WTC11 (cell line): ENCODE measurements at regions not wholly inside any gene's neighbourhood (a gene's known extent, or its start where the extent isn't known, plus 50 kb on each side); places are given as distances from the start of the nearest gene placed in this dataset.

ENCODE experiments used
- TF ChIP-seq, protein P1 (sequence below): fragments of 200-600 bp; IDR thresholded peaks from 2 replicates; pipeline ENCODE4 v1.8.0; 2022; ENCODE audit warnings: antibody characterized with exemption
- TF ChIP-seq, protein P2 (sequence below): sonication (generic); formaldehyde crosslinking; IDR thresholded peaks from 2 replicates; pipeline ENCODE4 v1.8.0; 2022; ENCODE audit warnings: missing genetic modification reagents

DNA sequence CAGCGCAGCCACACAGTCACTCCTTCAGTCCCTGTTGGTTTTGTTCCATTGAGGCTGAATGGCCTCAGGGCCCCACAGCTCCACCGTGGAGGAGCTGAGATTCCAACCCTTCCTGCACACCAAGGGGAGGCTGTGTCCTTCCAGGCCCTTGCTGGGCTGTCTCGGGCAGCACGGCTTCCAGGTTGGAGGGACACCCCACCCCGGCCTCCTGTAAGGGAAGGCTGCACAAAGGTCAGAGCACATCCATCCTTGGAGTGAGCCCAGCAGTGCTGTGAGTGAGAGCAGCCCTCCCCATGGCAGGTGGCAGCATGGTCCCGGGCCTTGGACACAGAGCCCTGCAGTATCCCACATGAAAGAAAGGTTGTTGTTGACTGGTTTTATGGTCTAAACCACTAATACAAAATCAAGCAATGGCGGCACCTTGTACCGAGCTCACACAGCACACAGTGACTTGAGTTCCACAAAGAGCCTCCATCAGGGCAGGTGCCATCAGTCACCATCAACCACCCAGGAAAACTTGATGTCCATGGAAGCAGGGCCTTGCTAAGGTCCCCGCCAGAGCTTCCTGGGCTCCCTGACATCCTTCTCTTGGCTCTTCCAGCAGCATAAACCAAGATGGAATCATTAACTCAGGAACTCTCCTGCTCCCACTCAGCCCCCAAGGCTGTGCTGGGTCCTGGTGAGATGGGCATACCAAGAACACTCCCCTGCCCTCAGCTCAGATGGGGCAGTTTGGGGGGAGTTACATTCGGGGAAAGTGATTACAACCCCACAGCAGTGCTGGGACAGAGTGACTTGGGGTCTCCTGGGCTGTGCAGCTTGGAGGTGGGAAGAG, 1500.4 kb downstream of the TBC1D22A start:
- TF ChIP-seq, protein P1, sequence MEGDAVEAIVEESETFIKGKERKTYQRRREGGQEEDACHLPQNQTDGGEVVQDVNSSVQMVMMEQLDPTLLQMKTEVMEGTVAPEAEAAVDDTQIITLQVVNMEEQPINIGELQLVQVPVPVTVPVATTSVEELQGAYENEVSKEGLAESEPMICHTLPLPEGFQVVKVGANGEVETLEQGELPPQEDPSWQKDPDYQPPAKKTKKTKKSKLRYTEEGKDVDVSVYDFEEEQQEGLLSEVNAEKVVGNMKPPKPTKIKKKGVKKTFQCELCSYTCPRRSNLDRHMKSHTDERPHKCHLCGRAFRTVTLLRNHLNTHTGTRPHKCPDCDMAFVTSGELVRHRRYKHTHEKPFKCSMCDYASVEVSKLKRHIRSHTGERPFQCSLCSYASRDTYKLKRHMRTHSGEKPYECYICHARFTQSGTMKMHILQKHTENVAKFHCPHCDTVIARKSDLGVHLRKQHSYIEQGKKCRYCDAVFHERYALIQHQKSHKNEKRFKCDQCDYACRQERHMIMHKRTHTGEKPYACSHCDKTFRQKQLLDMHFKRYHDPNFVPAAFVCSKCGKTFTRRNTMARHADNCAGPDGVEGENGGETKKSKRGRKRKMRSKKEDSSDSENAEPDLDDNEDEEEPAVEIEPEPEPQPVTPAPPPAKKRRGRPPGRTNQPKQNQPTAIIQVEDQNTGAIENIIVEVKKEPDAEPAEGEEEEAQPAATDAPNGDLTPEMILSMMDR, result no peak
- TF ChIP-seq, protein P2, sequence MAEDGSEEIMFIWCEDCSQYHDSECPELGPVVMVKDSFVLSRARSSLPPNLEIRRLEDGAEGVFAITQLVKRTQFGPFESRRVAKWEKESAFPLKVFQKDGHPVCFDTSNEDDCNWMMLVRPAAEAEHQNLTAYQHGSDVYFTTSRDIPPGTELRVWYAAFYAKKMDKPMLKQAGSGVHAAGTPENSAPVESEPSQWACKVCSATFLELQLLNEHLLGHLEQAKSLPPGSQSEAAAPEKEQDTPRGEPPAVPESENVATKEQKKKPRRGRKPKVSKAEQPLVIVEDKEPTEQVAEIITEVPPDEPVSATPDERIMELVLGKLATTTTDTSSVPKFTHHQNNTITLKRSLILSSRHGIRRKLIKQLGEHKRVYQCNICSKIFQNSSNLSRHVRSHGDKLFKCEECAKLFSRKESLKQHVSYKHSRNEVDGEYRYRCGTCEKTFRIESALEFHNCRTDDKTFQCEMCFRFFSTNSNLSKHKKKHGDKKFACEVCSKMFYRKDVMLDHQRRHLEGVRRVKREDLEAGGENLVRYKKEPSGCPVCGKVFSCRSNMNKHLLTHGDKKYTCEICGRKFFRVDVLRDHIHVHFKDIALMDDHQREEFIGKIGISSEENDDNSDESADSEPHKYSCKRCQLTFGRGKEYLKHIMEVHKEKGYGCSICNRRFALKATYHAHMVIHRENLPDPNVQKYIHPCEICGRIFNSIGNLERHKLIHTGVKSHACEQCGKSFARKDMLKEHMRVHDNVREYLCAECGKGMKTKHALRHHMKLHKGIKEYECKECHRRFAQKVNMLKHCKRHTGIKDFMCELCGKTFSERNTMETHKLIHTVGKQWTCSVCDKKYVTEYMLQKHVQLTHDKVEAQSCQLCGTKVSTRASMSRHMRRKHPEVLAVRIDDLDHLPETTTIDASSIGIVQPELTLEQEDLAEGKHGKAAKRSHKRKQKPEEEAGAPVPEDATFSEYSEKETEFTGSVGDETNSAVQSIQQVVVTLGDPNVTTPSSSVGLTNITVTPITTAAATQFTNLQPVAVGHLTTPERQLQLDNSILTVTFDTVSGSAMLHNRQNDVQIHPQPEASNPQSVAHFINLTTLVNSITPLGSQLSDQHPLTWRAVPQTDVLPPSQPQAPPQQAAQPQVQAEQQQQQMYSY (CRISPR knock-in tag), result no peak
